Fibroblast of mammary gland (primary cell): ENCODE measurements at regions not wholly inside any gene's neighbourhood (a gene's known extent, or its start where the extent isn't known, plus 50 kb on each side); places are given as distances from the start of the nearest gene placed in this dataset.
"Not testable (repeated sequence)": the region's sequence is repeated elsewhere in the genome, so short reads cannot be mapped to it uniquely, and the experiment has no call there.

Experiments
- DNase-seq: peaks from one replicate; pipeline ENCODE4 v3.0.0-alpha.2; 2010; ENCODE audit warnings: low read depth
- H3K4me3 ChIP-seq: 2 replicates; pipeline ENCODE4 v1.5.1; 2011; ENCODE audit warnings: low read depth, mild to moderate bottlenecking, low read length, moderate library complexity; ENCODE audit not compliant: control insufficient read depth
- CTCF ChIP-seq: conservative IDR thresholded peaks from 2 replicates; pipeline ENCODE4 v1.5.1; 2011; ENCODE audit warnings: low read depth, low read length, inconsistent platforms; ENCODE audit not compliant: control insufficient read depth, insufficient read depth

- TF ChIP-seq CTCF, result no peak
- no peak for DNase-seq
- no peak overlapping the region for H3K4me3 ChIP-seq
Measured at GRCh38 chr2:219875036-219875435, 247.6 kb downstream of the SLC4A3 start.

- not testable (repeated sequence) for H3K4me3 ChIP-seq, DNase-seq
Measured at GRCh38 chr2:219875986-219876385, 248.6 kb downstream of the SLC4A3 start.

GRCh38 chr2:219876931-219877330, 249.5 kb downstream of the SLC4A3 start:
- no peak for TF ChIP-seq CTCF
- no peak overlapping the region for H3K4me3 ChIP-seq
- DNase-seq, result no peak

GRCh38 chr2:219877728-219878127, 250.3 kb downstream of the SLC4A3 start:
- no peak for DNase-seq
- no peak for TF ChIP-seq CTCF
- no peak overlapping the region for H3K4me3 ChIP-seq

GRCh38 chr2:219878516-219878915, 251.1 kb downstream of the SLC4A3 start:
- TF ChIP-seq CTCF, result no peak
- H3K4me3 ChIP-seq, result no peak overlapping the region
- DNase-seq, result no peak

- no peak for DNase-seq
- H3K4me3 ChIP-seq, result no peak overlapping the region
- no peak for TF ChIP-seq CTCF
Measured at GRCh38 chr2:219881851-219882250, 254.4 kb downstream of the SLC4A3 start.

- no peak overlapping the region for H3K4me3 ChIP-seq
- TF ChIP-seq CTCF, result peak; percentile 16
- DNase-seq, result peak; percentile 8
Measured at GRCh38 chr2:219886615-219887014, 259.2 kb downstream of the SLC4A3 start.
